SK-N-SH (cell line): ENCODE measurements at regions not wholly inside any gene's neighbourhood (a gene's known extent, or its start where the extent isn't known, plus 50 kb on each side); places are given as distances from the start of the nearest gene placed in this dataset.

Source experiments
- CTCF ChIA-PET: fragments of 300-600, 350-600 bp; formaldehyde crosslinking; extraction: SDS; loops from one replicate; lab custom pipeline; 2021; lab: Yijun Ruan, JAX
- POLR2A ChIA-PET: fragments of 350-600 bp; sonication (Branson Sonifier 250); formaldehyde crosslinking; extraction: SDS; loops from one replicate; lab custom pipeline; 2020; ENCODE audit warnings: antibody characterized with exemption, inconsistent platforms; lab: Yijun Ruan, JAX
- DNase-seq: peaks from one replicate; pipeline ENCODE4 v3.0.0; 2012
- H2AFZ ChIP-seq: fragments of 200-600 bp; sonication (generic); 2 replicates; pipeline ENCODE4 v1.8.1; 2016; ENCODE audit warnings: antibody characterized with exemption, mild to moderate bottlenecking, low read depth
- H3F3A ChIP-seq: fragments of 200-600 bp; sonication (generic); replicated peaks from 2 replicates; pipeline ENCODE3; 2016; ENCODE audit warnings: antibody characterized with exemption, mild to moderate bottlenecking; ENCODE audit not compliant: insufficient read depth
- H3K27ac ChIP-seq, 2 experiments: fragments of 200-500 bp in 1 of 2; fragments of 200-600 bp in 1 of 2; sonication (Bioruptor generic) in 1 of 2; sonication (generic), shearing (Covaris generic) in 1 of 2; 2 replicates each; pipeline versions ENCODE4 v1.5.1 to v1.6.1; 2014 to 2016; ENCODE audit warnings: low read depth in 2 of 2, inconsistent platforms in 1 of 2, low read length in 1 of 2, mild to moderate bottlenecking in 1 of 2, mixed read lengths in 1 of 2
- H3K27me3 ChIP-seq: fragments of 200-600 bp; sonication (generic), shearing (Covaris generic); 2 replicates; pipeline ENCODE4 v1.6.1; 2016; ENCODE audit warnings: mixed run types; ENCODE audit not compliant: insufficient read depth
- H3K36me3 ChIP-seq, 2 experiments: fragments of 200-500 bp in 1 of 2; fragments of 200-600 bp in 1 of 2; sonication (Bioruptor generic) in 1 of 2; sonication (generic) in 1 of 2; replicated peaks in 1 of 2; 2 replicates each; pipeline versions ENCODE3 to v1.5.1; 2014 to 2016; ENCODE audit warnings: low read length in 1 of 2, mild to moderate bottlenecking in 1 of 2; ENCODE audit not compliant: insufficient read depth in 2 of 2, control insufficient read depth in 1 of 2
- H3K4me1 ChIP-seq, 2 experiments: fragments of 200-500 bp in 1 of 2; fragments of 200-600 bp in 1 of 2; sonication (Bioruptor generic) in 1 of 2; sonication (generic), shearing (Covaris generic) in 1 of 2; 2 replicates each; pipeline versions ENCODE4 v1.5.1 to v1.6.1; 2014 to 2016; ENCODE audit warnings: low read depth in 1 of 2, low read length in 1 of 2, mixed run types in 1 of 2; ENCODE audit not compliant: insufficient read depth in 2 of 2, control insufficient read depth in 1 of 2
- H3K4me2 ChIP-seq: fragments of 200-600 bp; sonication (generic), shearing (Covaris generic); 2 replicates; pipeline ENCODE4 v1.6.1; 2017; ENCODE audit warnings: mixed run types
- H3K4me3 ChIP-seq, 2 experiments: fragments of 200-500 bp in 1 of 2; fragments of 200-600 bp in 1 of 2; sonication (Bioruptor generic) in 1 of 2; sonication (generic), shearing (Covaris generic) in 1 of 2; 2 replicates each; pipeline versions ENCODE4 v1.5.1 to v1.8.1; 2014 to 2016; ENCODE audit warnings: low read depth in 2 of 2, inconsistent platforms in 1 of 2, low read length in 1 of 2, mild to moderate bottlenecking in 1 of 2, mixed read lengths in 1 of 2, moderate library complexity in 1 of 2
- H3K79me2 ChIP-seq: fragments of 200-600 bp; sonication (generic); 2 replicates; pipeline ENCODE4 v1.8.1; 2017; ENCODE audit warnings: mild to moderate bottlenecking; ENCODE audit not compliant: insufficient read depth
- H3K9ac ChIP-seq: fragments of 200-600 bp; sonication (generic); 2 replicates; pipeline ENCODE4 v1.6.1; 2017; ENCODE audit warnings: mixed run types
- H3K9me2 ChIP-seq: fragments of 200-600 bp; sonication (generic); 2 replicates; pipeline ENCODE4 v1.6.1; 2017; ENCODE audit warnings: mixed run types
- H3K9me3 ChIP-seq: fragments of 200-600 bp; sonication (generic); 2 replicates; pipeline ENCODE4 v1.6.1; 2017; ENCODE audit warnings: mixed run types, mild to moderate bottlenecking, moderate library complexity
- H4K20me1 ChIP-seq: fragments of 200-600 bp; sonication (generic); 2 replicates; pipeline ENCODE4 v1.6.1; 2017; ENCODE audit warnings: mild to moderate bottlenecking, mixed run types; ENCODE audit not compliant: insufficient read depth
- CHD2 ChIP-seq: fragments of 150-350 bp; IDR thresholded peaks from 2 replicates; pipeline ENCODE4 v1.6.1; 2018; ENCODE audit warnings: low read length; ENCODE audit not compliant: partially characterized antibody
- CTCF ChIP-seq: fragments of 200-600 bp; sonication (generic); IDR thresholded peaks from 2 replicates; pipeline ENCODE4 v1.6.1; 2017; ENCODE audit warnings: antibody characterized with exemption, mild to moderate bottlenecking, moderate library complexity
- ELF1 ChIP-seq: IDR thresholded peaks from 2 replicates; pipeline ENCODE4 v1.4.0; 2012
- EP300 ChIP-seq, 2 experiments: IDR thresholded peaks; 2 replicates each; pipeline versions ENCODE4 v1.4.0 to v1.6.1; 2012; ENCODE audit warnings: borderline replicate concordance in 1 of 2, low read depth in 1 of 2, low read length in 1 of 2
- FOSL2 ChIP-seq: IDR thresholded peaks from 2 replicates; pipeline ENCODE4 v1.4.0; 2012; ENCODE audit warnings: low read depth, mild to moderate bottlenecking, moderate library complexity, borderline replicate concordance
- FOXM1 ChIP-seq: IDR thresholded peaks from 2 replicates; pipeline ENCODE4 v1.4.0; 2012; ENCODE audit warnings: low read depth, mild to moderate bottlenecking
- GATA2 ChIP-seq: sonication (generic); formaldehyde crosslinking; IDR thresholded peaks from 2 replicates; pipeline ENCODE4 v1.5.0; 2020; ENCODE audit warnings: mild to moderate bottlenecking, missing genetic modification reagents
- JUND ChIP-seq: IDR thresholded peaks from 2 replicates; pipeline ENCODE4 v1.4.0; 2012
- NRF1 ChIP-seq: IDR thresholded peaks from 2 replicates; pipeline ENCODE4 v1.6.1; 2012; ENCODE audit warnings: low read depth, mild to moderate bottlenecking, low read length
- PBX3 ChIP-seq: IDR thresholded peaks from 2 replicates; pipeline ENCODE4; 2012
- RAD21 ChIP-seq: IDR thresholded peaks from 2 replicates; pipeline ENCODE4 v1.6.1; 2012; ENCODE audit warnings: mild to moderate bottlenecking, low read length
- RCOR1 ChIP-seq: fragments of 150-350 bp; IDR thresholded peaks from 2 replicates; pipeline ENCODE4 v1.6.1; 2017; ENCODE audit warnings: antibody characterized with exemption, low read length
- RXRA ChIP-seq: IDR thresholded peaks from 2 replicates; pipeline ENCODE4 v1.4.0; 2012; ENCODE audit warnings: low read depth, mild to moderate bottlenecking, borderline replicate concordance
- SMC3 ChIP-seq: IDR thresholded peaks from 2 replicates; pipeline ENCODE4 v1.6.1; 2012; ENCODE audit warnings: low read depth, low read length, improper control_type of control experiment
- TEAD4 ChIP-seq: IDR thresholded peaks from 2 replicates; pipeline ENCODE4 v1.4.0; 2012; ENCODE audit warnings: mild to moderate bottlenecking, borderline replicate concordance; ENCODE audit not compliant: insufficient read depth
- USF2 ChIP-seq: fragments of 150-350 bp; IDR thresholded peaks from 2 replicates; pipeline ENCODE4 v1.6.1; 2017; ENCODE audit warnings: antibody characterized with exemption, low read length, low read depth, borderline replicate concordance
- WGBS: methylation state at CpG from one replicate; pipeline ENCODE4 v1.1.6; 2017; ENCODE audit warnings: low lambda C conversion rate; 5-methylcytosine and 5-hydroxymethylcytosine counted together
- TF ChIP-seq, protein P1 (sequence below): fragments of 150-350 bp; IDR thresholded peaks from 2 replicates; pipeline ENCODE4 v1.6.1; 2016; ENCODE audit warnings: mild to moderate bottlenecking, low read depth, low read length
- TF ChIP-seq, protein P2 (sequence below): IDR thresholded peaks from 2 replicates; pipeline ENCODE4 v1.4.0; 2012; ENCODE audit warnings: low read depth, borderline replicate concordance
- TF ChIP-seq, protein P3 (sequence below): IDR thresholded peaks from 2 replicates; pipeline ENCODE4 v1.6.1; 2012; ENCODE audit warnings: mild to moderate bottlenecking, low read depth, low read length, moderate library complexity
- TF ChIP-seq, protein P4 (sequence below): IDR thresholded peaks from 2 replicates; pipeline ENCODE4 v1.4.0; 2012; ENCODE audit warnings: low read depth, borderline replicate concordance

DNA sequence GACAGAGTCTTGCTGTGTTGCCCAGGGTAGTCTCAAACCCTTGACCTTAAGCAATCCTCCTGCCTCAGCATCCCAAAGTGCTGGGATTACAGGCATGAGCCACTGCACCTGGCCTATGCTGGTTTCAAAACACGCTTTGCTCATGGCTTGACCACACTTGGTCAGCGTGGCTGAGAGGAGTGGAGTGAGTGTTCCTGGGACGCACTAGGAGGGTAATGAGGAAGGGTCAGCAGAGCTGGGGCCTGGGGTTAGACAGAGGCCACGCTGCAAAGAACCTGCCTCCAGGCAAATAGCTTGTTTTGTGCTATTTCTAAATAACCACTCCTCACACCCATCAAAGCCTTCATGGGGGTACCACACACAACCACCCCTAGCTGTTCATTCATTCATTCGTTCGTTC lies 77.9 kb upstream of the TOX2 start:
- no peak for DNase-seq
- WGBS, result 89% methylated on average over 6 of the region's 6 CpGs

More for the DNA sequence above, 77.9 kb upstream of the TOX2 start:
- H3K27me3 ChIP-seq, result no peaks in the 10 kb centered on the region
- no peak overlapping the region for H3K27ac ChIP-seq
- no peak overlapping the region for H3K9ac ChIP-seq
- TF ChIP-seq NRF1 (no peak), ELF1 (no peak), CHD2 (no peak), USF2 (no peak), GATA2 (no peak), TEAD4 (no peak), RAD21 (no peak), CTCF (no peak), PBX3 (no peak), RXRA (no peak), RCOR1 (no peak), JUND (no peak), FOXM1 (no peak), SMC3 (no peak), FOSL2 (no peak), EP300 (IDR thresholded peaks at IDR 0.05; ENCODE audit: borderline replicate concordance in 1 of 2, low read depth in 1 of 2, low read length in 1 of 2) (no peak)
- TF ChIP-seq, protein P1, sequence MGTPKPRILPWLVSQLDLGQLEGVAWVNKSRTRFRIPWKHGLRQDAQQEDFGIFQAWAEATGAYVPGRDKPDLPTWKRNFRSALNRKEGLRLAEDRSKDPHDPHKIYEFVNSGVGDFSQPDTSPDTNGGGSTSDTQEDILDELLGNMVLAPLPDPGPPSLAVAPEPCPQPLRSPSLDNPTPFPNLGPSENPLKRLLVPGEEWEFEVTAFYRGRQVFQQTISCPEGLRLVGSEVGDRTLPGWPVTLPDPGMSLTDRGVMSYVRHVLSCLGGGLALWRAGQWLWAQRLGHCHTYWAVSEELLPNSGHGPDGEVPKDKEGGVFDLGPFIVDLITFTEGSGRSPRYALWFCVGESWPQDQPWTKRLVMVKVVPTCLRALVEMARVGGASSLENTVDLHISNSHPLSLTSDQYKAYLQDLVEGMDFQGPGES, result no peak
- TF ChIP-seq, protein P2, sequence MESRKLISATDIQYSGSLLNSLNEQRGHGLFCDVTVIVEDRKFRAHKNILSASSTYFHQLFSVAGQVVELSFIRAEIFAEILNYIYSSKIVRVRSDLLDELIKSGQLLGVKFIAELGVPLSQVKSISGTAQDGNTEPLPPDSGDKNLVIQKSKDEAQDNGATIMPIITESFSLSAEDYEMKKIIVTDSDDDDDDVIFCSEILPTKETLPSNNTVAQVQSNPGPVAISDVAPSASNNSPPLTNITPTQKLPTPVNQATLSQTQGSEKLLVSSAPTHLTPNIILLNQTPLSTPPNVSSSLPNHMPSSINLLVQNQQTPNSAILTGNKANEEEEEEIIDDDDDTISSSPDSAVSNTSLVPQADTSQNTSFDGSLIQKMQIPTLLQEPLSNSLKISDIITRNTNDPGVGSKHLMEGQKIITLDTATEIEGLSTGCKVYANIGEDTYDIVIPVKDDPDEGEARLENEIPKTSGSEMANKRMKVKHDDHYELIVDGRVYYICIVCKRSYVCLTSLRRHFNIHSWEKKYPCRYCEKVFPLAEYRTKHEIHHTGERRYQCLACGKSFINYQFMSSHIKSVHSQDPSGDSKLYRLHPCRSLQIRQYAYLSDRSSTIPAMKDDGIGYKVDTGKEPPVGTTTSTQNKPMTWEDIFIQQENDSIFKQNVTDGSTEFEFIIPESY, result no peak
- TF ChIP-seq, protein P3, sequence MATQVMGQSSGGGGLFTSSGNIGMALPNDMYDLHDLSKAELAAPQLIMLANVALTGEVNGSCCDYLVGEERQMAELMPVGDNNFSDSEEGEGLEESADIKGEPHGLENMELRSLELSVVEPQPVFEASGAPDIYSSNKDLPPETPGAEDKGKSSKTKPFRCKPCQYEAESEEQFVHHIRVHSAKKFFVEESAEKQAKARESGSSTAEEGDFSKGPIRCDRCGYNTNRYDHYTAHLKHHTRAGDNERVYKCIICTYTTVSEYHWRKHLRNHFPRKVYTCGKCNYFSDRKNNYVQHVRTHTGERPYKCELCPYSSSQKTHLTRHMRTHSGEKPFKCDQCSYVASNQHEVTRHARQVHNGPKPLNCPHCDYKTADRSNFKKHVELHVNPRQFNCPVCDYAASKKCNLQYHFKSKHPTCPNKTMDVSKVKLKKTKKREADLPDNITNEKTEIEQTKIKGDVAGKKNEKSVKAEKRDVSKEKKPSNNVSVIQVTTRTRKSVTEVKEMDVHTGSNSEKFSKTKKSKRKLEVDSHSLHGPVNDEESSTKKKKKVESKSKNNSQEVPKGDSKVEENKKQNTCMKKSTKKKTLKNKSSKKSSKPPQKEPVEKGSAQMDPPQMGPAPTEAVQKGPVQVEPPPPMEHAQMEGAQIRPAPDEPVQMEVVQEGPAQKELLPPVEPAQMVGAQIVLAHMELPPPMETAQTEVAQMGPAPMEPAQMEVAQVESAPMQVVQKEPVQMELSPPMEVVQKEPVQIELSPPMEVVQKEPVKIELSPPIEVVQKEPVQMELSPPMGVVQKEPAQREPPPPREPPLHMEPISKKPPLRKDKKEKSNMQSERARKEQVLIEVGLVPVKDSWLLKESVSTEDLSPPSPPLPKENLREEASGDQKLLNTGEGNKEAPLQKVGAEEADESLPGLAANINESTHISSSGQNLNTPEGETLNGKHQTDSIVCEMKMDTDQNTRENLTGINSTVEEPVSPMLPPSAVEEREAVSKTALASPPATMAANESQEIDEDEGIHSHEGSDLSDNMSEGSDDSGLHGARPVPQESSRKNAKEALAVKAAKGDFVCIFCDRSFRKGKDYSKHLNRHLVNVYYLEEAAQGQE, result no peak
- TF ChIP-seq, protein P4, sequence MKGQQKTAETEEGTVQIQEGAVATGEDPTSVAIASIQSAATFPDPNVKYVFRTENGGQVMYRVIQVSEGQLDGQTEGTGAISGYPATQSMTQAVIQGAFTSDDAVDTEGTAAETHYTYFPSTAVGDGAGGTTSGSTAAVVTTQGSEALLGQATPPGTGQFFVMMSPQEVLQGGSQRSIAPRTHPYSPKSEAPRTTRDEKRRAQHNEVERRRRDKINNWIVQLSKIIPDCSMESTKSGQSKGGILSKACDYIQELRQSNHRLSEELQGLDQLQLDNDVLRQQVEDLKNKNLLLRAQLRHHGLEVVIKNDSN, result no peak
- no peaks in the 10 kb centered on the region for H3K79me2 ChIP-seq
- no peak overlapping the region for H2AFZ ChIP-seq
- H3K9me3 ChIP-seq, result no peaks in the 10 kb centered on the region
- peaks cover 0 to 4% of the 10 kb centered on the region in 2 experiments; a peak in 1 of 4 replicates for H3K4me1 ChIP-seq
- CTCF ChIA-PET, result no interaction called here
- H3K9me2 ChIP-seq, result no peaks in the 10 kb centered on the region
- H3K4me2 ChIP-seq, result no peak overlapping the region
- no peaks in the 10 kb centered on the region for H4K20me1 ChIP-seq
- H3K36me3 ChIP-seq, result no peaks in the 10 kb centered on the region
- no peaks in the 10 kb centered on the region for H3F3A ChIP-seq
- no peak overlapping the region for H3K4me3 ChIP-seq
- POLR2A ChIA-PET, result no interaction called here
